ENCODE measurements at regions not wholly inside any gene's neighbourhood (a gene's known extent, or its start where the extent isn't known, plus 50 kb on each side); places are given as distances from the start of the nearest gene placed in this dataset.
"Not testable (repeated sequence)": the region's sequence is repeated elsewhere in the genome, so short reads cannot be mapped to it uniquely, and the experiment has no call there.

GRCh38 chr20:25853718-25854388 lies 157.2 kb upstream of the ZNF337 start:
- POLR2A ChIA-PET, CTCF ChIA-PET: not testable (repeated sequence)

- CTCF ChIA-PET, POLR2A ChIA-PET: not testable (repeated sequence)
These were observed 156.5 kb upstream of the ZNF337 start for GRCh38 chr20:25852968-25853717.

DNA sequence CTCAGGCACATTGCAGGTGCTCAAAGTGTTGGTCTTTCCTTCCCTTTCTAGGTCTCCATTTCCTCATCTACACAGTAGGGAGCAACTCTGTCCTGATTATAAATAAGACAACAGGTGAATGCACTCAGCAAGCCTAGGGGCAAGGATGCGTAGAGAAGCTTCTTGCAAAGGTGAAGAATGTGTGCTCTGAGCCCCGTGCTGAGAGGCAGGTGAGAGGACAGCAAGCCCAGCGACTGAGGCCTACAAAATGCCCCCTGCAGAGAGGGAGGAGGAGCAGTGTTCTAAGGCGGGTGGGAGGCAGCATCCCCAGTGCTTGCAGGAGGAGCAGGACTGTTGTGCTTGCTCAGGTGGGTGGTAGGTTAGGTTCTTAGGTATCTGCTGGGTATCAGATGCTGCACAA lies 153.5 kb upstream of the ZNF337 start:
- POLR2A ChIA-PET: not testable (repeated sequence)

GRCh38 chr20:25848222-25848621 lies 151.6 kb upstream of the ZNF337 start:
- ChIA-PET POLR2A (no interaction called here), CTCF (no interaction called here)

More for the DNA sequence above, 153.5 kb upstream of the ZNF337 start:
- CTCF ChIA-PET: not testable (repeated sequence)

DNA sequence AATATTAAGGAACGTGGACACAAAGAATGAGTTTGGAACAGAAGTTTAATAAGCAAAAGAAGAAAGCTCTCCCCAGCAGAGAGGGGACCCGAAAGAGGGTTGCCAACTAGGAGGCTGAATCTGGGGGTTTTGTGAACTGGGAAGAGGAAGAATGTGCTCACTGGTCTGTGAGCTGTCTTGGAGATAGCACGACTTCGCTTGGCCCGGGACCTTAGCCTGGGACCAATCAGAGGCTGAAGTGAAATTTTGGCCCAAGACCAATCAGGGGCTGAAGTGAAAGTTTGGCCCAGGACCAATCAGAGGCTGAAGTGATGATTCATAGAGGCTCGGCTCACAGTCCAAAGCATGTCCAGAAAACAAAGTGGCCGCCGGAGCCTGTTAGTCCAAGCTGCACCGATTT lies 148.0 kb upstream of the ZNF337 start:
- POLR2A ChIA-PET: not testable (repeated sequence)

GRCh38 chr20:25813511-25813910 lies 116.9 kb upstream of the ZNF337 start:
- CTCF ChIA-PET, POLR2A ChIA-PET: not testable (repeated sequence)

More for the DNA sequence above, 148.0 kb upstream of the ZNF337 start:
- CTCF ChIA-PET: not testable (repeated sequence)

GRCh38 chr20:25798174-25798993 lies 101.7 kb upstream of the ZNF337 start:
- POLR2A ChIA-PET, CTCF ChIA-PET: not testable (repeated sequence)

DNA sequence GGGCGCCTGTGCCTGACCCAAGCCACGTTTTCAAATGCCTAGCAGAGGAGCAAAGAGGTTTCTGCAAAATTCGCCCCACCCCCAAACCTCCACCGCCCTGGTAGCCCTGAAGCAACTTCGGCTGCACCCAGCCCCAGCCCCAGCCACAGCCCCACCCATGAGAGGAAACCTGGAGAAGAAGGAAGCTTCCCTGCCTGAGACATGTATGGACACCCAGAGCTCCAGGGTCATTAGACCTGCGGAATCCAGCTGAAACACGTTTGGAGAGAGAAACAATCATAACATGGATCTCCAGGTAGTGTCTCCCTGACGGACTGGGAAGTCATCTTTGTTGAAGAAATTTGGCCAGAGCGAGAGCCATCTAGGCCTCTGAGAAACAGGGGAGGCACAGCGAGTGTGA lies 100.4 kb upstream of the ZNF337 start:
- POLR2A ChIA-PET, CTCF ChIA-PET: not testable (repeated sequence)

DNA sequence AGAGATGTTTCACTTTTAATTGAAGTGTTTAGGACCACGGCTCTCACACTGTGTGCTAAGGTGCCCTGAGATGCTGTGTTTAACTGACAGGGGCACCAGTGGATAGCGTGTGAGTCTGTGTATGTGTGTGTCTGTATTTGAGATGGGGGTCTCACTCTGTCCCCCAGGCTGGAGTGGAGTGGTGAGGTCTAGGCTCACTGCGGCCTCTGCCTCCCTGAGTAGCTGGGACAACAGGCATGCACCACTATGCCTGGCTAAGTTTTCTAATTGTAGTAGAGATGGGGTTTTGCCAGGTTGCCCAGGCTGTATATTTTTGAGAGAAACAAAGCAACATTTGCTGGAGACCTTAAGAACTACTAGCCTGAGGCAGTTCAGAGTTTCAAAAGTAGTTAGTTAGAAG lies 80.6 kb upstream of the ZNF337 start:
- CTCF ChIA-PET, POLR2A ChIA-PET: not testable (repeated sequence)

GRCh38 chr20:25774711-25775110 lies 78.1 kb upstream of the ZNF337 start:
- CTCF ChIA-PET, POLR2A ChIA-PET: not testable (repeated sequence)

GRCh38 chr20:25774203-25774602 lies 77.5 kb upstream of the ZNF337 start:
- POLR2A ChIA-PET: not testable (repeated sequence)

GRCh38 chr20:25772437-25772836 lies 75.8 kb upstream of the ZNF337 start:
- CTCF ChIA-PET, POLR2A ChIA-PET: not testable (repeated sequence)

More at GRCh38 chr20:25774203-25774602, 77.5 kb upstream of the ZNF337 start:
- CTCF ChIA-PET: not testable (repeated sequence)

DNA sequence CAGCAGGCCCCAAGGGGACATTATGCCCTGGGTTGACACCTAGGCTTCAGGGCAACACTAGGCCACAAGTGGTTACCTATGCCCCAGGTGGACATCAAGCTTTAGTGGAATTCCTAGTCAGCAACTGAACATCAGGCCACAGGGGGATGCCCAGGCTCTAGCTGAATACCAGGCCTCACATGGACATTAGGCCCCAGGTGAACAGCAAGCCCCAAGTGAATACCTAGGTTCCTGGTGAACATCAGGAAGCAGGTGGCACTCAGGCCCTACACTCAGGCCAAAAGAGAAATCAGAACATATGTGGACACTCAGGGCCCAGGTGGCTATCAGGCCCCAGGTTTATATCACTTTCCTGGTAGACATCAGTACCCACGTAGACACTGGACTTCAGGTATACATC lies 75.2 kb upstream of the ZNF337 start:
- CTCF ChIA-PET, POLR2A ChIA-PET: not testable (repeated sequence)

GRCh38 chr20:25761596-25761995 lies 64.9 kb upstream of the ZNF337 start:
- ChIA-PET CTCF (no interaction called here), POLR2A (no interaction called here)

DNA sequence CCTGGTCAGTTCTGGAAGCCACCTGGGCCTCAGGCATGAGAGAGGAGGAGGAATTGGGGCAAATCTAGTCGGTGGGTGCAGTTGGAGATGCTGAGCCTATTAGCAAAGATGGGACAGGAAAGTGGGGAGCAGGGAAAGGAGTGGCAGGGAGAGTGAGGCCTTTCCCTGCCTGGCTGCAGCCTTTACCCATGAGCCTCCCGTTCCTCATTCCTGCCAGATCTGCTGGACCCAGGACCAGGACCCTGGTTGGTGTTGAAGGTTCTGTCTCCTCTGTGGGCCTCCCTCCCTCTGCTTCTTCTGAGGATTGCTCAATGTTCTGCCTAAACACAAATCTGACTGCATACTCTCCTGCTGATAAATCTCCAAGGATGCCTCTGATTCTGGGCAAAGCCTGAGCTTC lies 64.4 kb upstream of the ZNF337 start:
- POLR2A ChIA-PET, CTCF ChIA-PET: not testable (repeated sequence)

DNA sequence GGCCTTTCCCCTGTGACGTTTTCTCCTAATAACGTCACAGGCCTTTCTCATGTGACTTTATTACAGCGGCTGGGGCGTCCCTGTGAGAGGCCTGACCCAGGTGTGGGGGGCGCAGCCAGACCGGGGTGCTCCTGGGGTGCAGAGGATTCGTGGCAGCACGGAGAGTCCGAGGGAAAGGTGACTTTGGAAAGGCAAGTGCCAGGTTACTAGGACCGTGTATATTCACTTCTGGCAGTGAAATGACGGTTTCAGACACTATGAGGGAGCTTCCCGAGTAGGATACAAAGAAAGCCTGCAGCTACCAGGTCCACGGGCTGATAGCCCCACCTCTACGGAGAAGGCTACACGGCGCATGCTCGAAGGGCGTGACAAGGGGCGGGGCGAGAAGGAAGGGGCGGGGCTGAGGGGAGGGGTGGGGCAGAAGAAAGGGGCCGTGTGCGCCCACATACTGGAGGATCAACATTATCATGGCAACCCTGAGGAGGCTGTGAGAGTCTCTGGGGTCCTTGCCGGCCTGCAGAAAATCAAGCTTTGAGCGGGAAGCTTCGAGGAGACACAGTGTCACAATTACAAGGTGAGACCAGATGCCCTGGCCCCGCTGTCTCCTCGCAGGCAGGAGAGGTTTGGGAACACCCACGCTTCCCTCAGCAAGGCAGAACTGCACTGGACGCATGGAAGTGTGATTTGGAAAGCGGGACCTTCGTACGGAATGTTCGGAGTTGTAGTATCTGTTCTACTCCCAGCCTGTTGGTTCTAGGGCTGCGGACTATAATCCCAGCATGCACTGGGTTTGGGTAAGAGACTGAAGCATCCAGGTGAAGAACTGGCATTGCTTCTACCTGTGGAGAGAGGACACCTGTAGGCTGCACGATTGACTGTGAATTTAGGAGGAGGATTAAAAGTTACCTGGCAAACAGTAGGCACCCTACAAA lies 54.4 kb upstream of the ZNF337 start:
- ChIA-PET CTCF (no interaction called here), POLR2A (no interaction called here)

- ChIA-PET POLR2A (no interaction called here), CTCF (no interaction called here)
These were observed 53.6 kb upstream of the ZNF337 start for GRCh38 chr20:25750220-25750764.

DNA sequence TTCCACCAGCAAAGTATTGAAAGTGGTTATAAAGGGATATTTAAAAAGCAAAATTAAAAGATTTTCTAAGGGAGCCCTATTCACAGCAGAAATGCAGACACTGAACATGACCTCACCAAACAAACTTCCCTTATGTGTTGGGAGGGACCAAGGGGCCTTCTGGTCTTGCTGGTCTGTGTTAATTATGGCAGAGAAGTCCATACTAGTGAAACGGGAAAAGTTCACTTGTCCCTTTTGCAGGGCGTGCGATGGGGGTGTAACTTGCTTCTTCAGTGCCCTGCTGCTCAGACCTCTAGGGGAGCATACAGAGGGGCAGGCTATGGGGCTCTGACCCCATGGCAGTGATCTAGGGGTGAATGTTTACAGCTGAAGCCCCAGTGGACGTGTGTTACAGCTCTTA lies 53.0 kb upstream of the ZNF337 start:
- POLR2A ChIA-PET: no interaction called here

More for the DNA sequence above, 53.0 kb upstream of the ZNF337 start:
- CTCF ChIA-PET: no interaction called here
